VCaP (cell line): ENCODE measurements at regions not wholly inside any gene's neighbourhood (a gene's known extent, or its start where the extent isn't known, plus 50 kb on each side); places are given as distances from the start of the nearest gene placed in this dataset.

Source experiments
- H3K27ac ChIP-seq: fragments of 450-650 bp; 2 replicates; pipeline ENCODE4 v1.5.1; 2017
- CTCF ChIP-seq: fragments of 450-650 bp; conservative IDR thresholded peaks from 2 replicates; pipeline ENCODE4 v1.5.1; 2017; ENCODE audit warnings: mild to moderate bottlenecking, moderate library complexity

GRCh38 chr10:33421789-33422462 is 87.5 kb upstream of the NRP1 start:
- H3K27ac ChIP-seq, result peak overlapping the region; percentile 94
- TF ChIP-seq CTCF, result no peak

- no peak for TF ChIP-seq CTCF
- no peak overlapping the region for H3K27ac ChIP-seq
Measured at GRCh38 chr10:33419311-33419710, 84.8 kb upstream of the NRP1 start.

- TF ChIP-seq CTCF, result no peak
- H3K27ac ChIP-seq, result no peak overlapping the region
Measured at GRCh38 chr10:33418301-33418700, 83.8 kb upstream of the NRP1 start.

DNA sequence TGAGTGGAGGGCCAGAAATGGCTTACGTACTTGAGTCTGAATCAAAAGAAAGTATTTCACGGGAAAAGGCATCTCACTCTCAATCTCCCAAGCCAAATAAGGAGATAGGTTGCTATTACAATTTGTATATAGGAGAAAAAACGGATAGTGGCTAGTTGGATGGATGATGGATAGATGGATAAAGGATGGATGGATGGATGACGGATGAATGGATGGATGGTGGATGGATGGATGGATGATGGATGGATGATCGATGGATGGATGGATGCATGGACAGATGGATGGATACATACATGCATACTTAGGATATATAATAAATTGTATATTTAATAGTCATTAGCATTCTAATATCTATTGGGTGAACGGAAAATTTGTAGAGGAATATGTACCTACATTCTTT is 82.2 kb upstream of the NRP1 start:
- TF ChIP-seq CTCF, result no peak
- peak overlapping the region; percentile 53; the same call in 1 of the 2 replicates for H3K27ac ChIP-seq

DNA sequence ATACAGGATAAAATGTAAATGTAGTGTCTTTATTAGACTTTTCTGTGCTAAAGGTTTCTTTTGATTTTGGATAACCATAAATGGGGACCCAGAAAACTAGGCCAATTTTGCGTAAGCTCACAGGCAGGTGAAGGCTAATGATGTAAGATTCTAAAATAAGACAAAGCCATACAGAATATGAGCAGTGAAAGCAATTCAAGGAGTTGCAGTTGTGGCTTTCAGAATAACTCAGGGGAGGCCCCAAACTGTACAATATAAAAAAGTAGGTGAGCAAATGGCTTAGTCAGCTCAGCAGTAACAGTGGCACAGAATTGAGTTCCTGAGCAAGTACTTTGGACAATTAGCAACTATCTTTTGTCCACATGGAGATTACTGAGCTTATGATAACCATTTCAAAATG is 81.7 kb upstream of the NRP1 start:
- no peak for TF ChIP-seq CTCF
- peak overlapping the region; percentile 53 for H3K27ac ChIP-seq

- peak overlapping the region; percentile 8; the same call in 1 of the 2 replicates for H3K27ac ChIP-seq
- no peak for TF ChIP-seq CTCF
Measured at GRCh38 chr10:33414841-33415240, 80.4 kb upstream of the NRP1 start.

DNA sequence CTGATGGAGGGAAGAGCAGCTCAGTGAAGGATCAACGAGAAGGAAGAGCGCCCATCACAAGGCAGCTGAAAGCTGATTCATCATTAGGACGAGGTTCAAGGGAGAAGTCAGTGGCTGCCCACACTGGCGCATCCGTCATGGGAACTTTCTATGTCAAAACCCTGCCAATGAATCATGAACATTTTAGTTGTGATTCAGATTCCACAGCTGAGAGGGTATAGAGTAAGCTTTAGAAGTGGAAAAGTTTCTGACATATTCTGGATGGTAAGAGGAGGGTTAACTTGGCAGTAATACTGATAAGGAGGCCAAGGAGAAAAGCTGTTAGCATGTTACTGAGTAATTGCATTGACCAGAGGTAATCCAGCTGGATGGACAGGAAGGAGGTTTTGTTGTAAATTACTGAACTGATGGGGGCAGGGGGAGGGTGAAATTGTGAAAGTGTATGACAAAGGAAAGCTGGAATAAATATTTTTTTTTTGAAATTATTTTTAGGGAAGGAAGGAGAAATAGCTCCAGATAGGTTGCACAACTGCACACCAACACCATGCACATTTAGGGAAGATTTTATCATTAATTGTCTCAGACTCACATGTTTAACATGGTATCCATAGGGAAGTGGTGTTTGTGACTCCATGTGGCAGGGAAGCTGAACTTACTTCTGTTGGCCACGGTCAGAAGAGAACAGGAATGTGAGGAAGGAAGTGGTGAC is 78.3 kb upstream of the NRP1 start:
- TF ChIP-seq CTCF, result no peak
- peak overlapping the region; percentile 18; the same call in 1 of the 2 replicates for H3K27ac ChIP-seq
